AG10803 (cell line): ENCODE measurements at regions not wholly inside any gene's neighbourhood (a gene's known extent, or its start where the extent isn't known, plus 50 kb on each side); places are given as distances from the start of the nearest gene placed in this dataset.

ENCODE experiments used
- DNase-seq: peaks from one replicate; pipeline ENCODE4 v3.0.0; 2010; ENCODE audit warnings: low read depth
- H3K4me3 ChIP-seq: 2 replicates; pipeline ENCODE4 v1.5.1; 2011; ENCODE audit warnings: mild to moderate bottlenecking, low read length, control low read depth
- CTCF ChIP-seq: conservative IDR thresholded peaks from 2 replicates; pipeline ENCODE4 v1.5.1; 2011; ENCODE audit warnings: mild to moderate bottlenecking, low read length, control low read depth, inconsistent platforms

- no peak for DNase-seq
- H3K4me3 ChIP-seq: no peak overlapping the region
- peak; percentile 45 for TF ChIP-seq CTCF
These were observed 428.2 kb downstream of the ENC1 start for GRCh38 chr5:74212336-74212735.

- H3K4me3 ChIP-seq: no peak overlapping the region
- peak; percentile 51 for DNase-seq
- no peak for TF ChIP-seq CTCF
These were observed 431.0 kb downstream of the ENC1 start for GRCh38 chr5:74209571-74209970.

- DNase-seq: peak; percentile 90
These were observed 433.7 kb downstream of the ENC1 start for GRCh38 chr5:74206579-74207550.

GRCh38 chr5:74205767-74206578, 434.6 kb downstream of the ENC1 start:
- no peak for TF ChIP-seq CTCF
- no peak overlapping the region for H3K4me3 ChIP-seq
- DNase-seq: peak; percentile 21

More at GRCh38 chr5:74206579-74207550, 433.7 kb downstream of the ENC1 start:
- no peak overlapping the region for H3K4me3 ChIP-seq
- TF ChIP-seq CTCF: no peak

- no peak overlapping the region for H3K4me3 ChIP-seq
- peak; percentile 16 for DNase-seq
These were observed 439.0 kb downstream of the ENC1 start for GRCh38 chr5:74201334-74202081.

GRCh38 chr5:74200560-74200959, 440.0 kb downstream of the ENC1 start:
- TF ChIP-seq CTCF: no peak
- peak; percentile 9 for DNase-seq
- no peak overlapping the region for H3K4me3 ChIP-seq

More at GRCh38 chr5:74201334-74202081, 439.0 kb downstream of the ENC1 start:
- no peak for TF ChIP-seq CTCF
